Sigmoid colon (tissue), 4 donors: ENCODE measurements at regions not wholly inside any gene's neighbourhood (a gene's known extent, or its start where the extent isn't known, plus 50 kb on each side); places are given as distances from the start of the nearest gene placed in this dataset.

ENCODE experiments used
- CTCF ChIP-seq, 4 experiments: fragments of 450-650 bp in 3 of 4; fragments of 200-600 bp in 1 of 4; IDR thresholded peaks; one replicate each; pipeline ENCODE4 v1.5.1; 2016 to 2019; ENCODE audit warnings: antibody characterized with exemption in 4 of 4, mild to moderate bottlenecking in 3 of 4, moderate library complexity in 2 of 4
- POLR2AphosphoS5 ChIP-seq, 4 donors: sonication (generic); formaldehyde crosslinking; IDR thresholded peaks; one replicate each; pipeline ENCODE4 v1.6.1; 2017; ENCODE audit warnings: antibody characterized with exemption in 4 of 4

GRCh38 chr3:116969135-116969534, 259.6 kb downstream of the TUSC7 start:
- no peak for TF ChIP-seq CTCF (IDR thresholded peaks at IDR 0.05)
- no peak for TF ChIP-seq POLR2AphosphoS5 (IDR thresholded peaks at IDR 0.05)
